Daoy (cell line): ENCODE measurements at regions not wholly inside any gene's neighbourhood (a gene's known extent, or its start where the extent isn't known, plus 50 kb on each side); places are given as distances from the start of the nearest gene placed in this dataset.
"Not testable (repeated sequence)": the region's sequence is repeated elsewhere in the genome, so short reads cannot be mapped to it uniquely, and the experiment has no call there.

ENCODE experiments used
- DNase-seq: peaks from one replicate; pipeline ENCODE4 v3.0.0-alpha.2; 2015; ENCODE audit warnings: low read depth

- DNase-seq = no peak
Measured at GRCh38 chr12:34303091-34303870, 281.0 kb downstream of the ALG10 start.

- no peak for DNase-seq
Measured at GRCh38 chr12:34304001-34304400, 281.7 kb downstream of the ALG10 start.

GRCh38 chr12:34304546-34304945 is 282.2 kb downstream of the ALG10 start:
- DNase-seq = no peak

- DNase-seq = no peak
Measured at GRCh38 chr12:34305176-34305575, 282.9 kb downstream of the ALG10 start.

GRCh38 chr12:34306133-34306830 is 284.0 kb downstream of the ALG10 start:
- no peak for DNase-seq

GRCh38 chr12:34309806-34310804 is 287.8 kb downstream of the ALG10 start:
- not testable (repeated sequence) for DNase-seq

- no peak for DNase-seq
Measured at GRCh38 chr12:34311337-34311736, 289.0 kb downstream of the ALG10 start.

- no peak for DNase-seq
Measured at GRCh38 chr12:34327671-34328070, 305.4 kb downstream of the ALG10 start.

GRCh38 chr12:34333337-34333736 is 311.0 kb downstream of the ALG10 start:
- peak; percentile 55 for DNase-seq

- no peak for DNase-seq
Measured at GRCh38 chr12:34334538-34334937, 312.2 kb downstream of the ALG10 start.

- no peak for DNase-seq
Measured at GRCh38 chr12:34334953-34335743, 312.9 kb downstream of the ALG10 start.

GRCh38 chr12:34335819-34336262 is 313.5 kb downstream of the ALG10 start:
- peak; percentile 87 for DNase-seq

GRCh38 chr12:34336619-34337465 is 314.5 kb downstream of the ALG10 start:
- DNase-seq = peak; percentile 69

GRCh38 chr12:34338751-34339150 is 316.5 kb downstream of the ALG10 start:
- no peak for DNase-seq

GRCh38 chr12:34339922-34340321 is 317.6 kb downstream of the ALG10 start:
- no peak for DNase-seq

- peak; percentile 51 for DNase-seq
Measured at GRCh38 chr12:34340534-34341361, 318.5 kb downstream of the ALG10 start.

- DNase-seq = no peak
Measured at GRCh38 chr12:34341362-34341733, 319.1 kb downstream of the ALG10 start.

- DNase-seq = peak; percentile 59
Measured at GRCh38 chr12:34342048-34342447, 319.8 kb downstream of the ALG10 start.

GRCh38 chr12:34343345-34343744 is 321.0 kb downstream of the ALG10 start:
- DNase-seq = no peak
